HG03045 (cell line): ENCODE measurements at regions not wholly inside any gene's neighbourhood (a gene's known extent, or its start where the extent isn't known, plus 50 kb on each side); places are given as distances from the start of the nearest gene placed in this dataset.

Experiments used
- ATAC-seq: cut with Tn5 transposase; IDR thresholded peaks from one replicate; pipeline ENCODE4 v1.9.1; 2021; ENCODE audit warnings: mild to moderate bottlenecking, moderate library complexity; ENCODE audit not compliant: unreplicated experiment

DNA sequence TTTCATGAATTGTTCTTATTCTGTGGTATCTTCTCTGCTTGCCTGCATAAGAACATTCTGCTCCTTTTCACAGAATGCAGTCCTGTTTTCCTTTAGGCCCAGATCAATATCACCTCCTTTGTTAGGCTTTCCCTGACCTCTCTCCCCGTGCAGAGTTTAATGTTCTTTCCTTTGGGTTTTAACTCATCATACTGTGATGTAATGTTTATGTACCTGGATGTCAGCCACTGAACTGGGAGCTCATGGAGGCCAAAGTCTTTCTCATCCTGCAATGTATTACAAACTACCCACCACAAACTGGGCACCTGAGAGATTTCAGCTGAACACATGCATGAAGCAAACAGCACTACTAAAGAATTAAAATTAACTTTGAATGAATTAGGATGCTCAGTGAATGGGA, 192.8 kb upstream of the RORA start:
- ATAC-seq, result no peak

- ATAC-seq, result no peak
Observed at GRCh38 chr15:61421470-61421869, 192.4 kb upstream of the RORA start.

GRCh38 chr15:61420546-61420945, 191.4 kb upstream of the RORA start:
- no peak for ATAC-seq

- no peak for ATAC-seq
Observed at GRCh38 chr15:61415617-61416120, 186.6 kb upstream of the RORA start.

- no peak for ATAC-seq
Observed at GRCh38 chr15:61411902-61412510, 182.9 kb upstream of the RORA start.

GRCh38 chr15:61410662-61411061, 181.6 kb upstream of the RORA start:
- no peak for ATAC-seq

DNA sequence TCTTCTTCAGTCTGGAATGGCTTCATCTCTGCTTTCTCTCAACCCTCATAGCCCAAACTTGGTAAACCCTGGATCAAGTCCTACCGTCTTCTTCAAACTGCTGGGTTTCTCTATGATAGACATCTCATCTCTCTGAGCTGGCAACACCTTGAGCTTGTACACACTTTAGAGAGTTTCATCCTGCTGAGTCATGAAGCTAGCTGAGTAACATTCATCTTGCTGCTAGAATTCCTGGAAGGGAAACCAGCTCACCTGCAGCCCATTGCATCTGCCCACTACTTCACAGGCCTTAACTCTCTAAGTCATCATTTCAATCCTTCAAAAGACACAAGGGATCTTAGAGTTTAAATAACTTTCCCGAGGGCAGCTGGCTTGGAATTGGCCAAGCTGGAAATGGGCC, 175.5 kb upstream of the RORA start:
- no peak for ATAC-seq

- no peak for ATAC-seq
Observed at GRCh38 chr15:61403884-61404283, 174.8 kb upstream of the RORA start.

- ATAC-seq, result no peak
Observed at GRCh38 chr15:61401903-61402698, 173.0 kb upstream of the RORA start.

DNA sequence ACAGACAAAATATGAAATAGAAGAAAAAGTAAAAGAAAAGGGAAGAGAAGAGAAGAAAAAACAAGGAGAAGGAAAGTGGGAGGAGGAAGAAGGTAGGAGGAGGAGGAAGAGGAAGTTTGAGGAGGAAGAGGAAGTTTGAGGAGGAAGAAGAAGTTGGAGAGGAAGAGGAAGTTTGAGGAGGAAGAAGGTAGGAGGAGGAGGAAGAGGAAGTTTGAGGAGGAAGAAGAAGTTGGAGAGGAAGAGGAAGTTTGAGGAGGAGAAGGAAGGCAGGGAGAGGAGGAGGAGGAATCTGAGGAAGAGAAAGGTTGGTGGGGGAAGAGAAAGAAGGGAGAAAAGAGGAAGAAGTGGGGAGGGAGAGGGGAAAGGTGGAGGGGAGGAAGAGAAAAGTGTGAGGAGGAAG, 169.2 kb upstream of the RORA start:
- ATAC-seq, result no peak

- ATAC-seq, result no peak
Observed at GRCh38 chr15:61396235-61396919, 167.3 kb upstream of the RORA start.

DNA sequence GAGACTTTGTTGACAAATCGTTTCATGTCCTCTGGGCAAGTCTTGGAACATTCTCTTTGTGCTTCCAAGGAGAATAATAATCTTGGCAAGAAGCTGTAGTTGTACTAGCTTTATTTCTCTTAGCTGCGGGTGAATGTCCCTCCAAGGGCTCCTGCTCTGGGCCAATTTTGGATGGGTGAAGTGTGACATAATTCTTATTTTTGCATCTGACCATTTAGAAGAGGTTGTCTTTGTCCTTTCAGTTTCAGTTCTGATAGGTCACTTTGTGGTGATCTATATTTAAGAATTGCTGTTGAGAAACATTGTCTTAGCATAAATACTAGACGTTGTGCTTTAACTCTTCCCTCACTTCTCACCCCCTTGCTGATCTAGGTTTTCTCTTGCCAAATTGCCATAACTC, 164.8 kb upstream of the RORA start:
- no peak for ATAC-seq

- no peak for ATAC-seq
Observed at GRCh38 chr15:61393524-61393923, 164.4 kb upstream of the RORA start.

DNA sequence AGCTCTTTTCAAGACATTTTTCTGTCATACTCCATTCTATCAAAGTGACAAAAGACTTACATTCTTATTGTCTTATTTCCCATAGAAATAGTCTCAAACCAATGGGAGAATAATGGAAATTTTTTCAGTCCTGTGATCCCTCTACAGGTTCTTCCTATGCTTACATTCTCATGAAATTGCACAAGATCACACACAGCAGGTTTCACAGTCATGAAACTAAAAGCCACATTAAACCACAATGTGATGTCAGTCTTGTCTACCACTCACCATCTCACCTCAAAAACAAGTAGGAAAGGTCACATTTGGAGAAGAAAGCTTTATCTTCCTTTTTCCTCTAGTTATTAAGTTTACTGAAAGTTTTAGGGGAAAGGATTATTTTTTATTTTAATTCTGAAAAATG, 161.0 kb upstream of the RORA start:
- ATAC-seq, result no peak

DNA sequence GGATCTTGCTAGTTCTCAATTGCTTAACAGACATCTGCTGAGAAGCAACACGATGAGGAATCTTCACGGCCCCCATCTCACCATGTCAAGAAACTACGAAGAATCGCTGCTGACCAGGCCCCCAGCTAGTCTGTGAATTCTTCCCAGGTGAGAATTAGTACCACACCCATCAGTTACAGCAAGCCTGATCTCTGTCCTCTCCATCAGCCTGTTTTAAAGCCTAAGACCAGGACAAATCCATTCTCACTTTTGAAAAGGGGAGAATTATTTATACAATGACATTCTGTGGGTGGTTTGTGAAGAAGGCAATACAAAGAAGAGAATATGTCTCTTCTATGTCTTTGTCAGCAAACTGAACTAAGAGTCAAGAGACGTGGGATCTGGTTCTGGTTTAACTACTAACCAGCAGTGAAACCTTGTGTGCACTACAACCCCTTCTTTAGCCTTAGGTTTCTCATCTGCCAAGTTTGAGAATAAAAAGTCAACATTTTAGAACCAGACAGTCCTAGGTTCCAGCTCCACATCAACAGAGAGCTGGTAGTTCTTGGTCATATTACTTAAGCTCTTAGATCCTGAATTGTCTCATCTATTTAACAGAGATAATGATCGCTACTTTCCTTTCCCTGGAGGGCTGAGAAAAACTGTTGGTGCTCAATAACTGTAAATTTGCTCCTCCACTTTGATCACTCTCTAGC, 160.4 kb upstream of the RORA start:
- ATAC-seq, result no peak

DNA sequence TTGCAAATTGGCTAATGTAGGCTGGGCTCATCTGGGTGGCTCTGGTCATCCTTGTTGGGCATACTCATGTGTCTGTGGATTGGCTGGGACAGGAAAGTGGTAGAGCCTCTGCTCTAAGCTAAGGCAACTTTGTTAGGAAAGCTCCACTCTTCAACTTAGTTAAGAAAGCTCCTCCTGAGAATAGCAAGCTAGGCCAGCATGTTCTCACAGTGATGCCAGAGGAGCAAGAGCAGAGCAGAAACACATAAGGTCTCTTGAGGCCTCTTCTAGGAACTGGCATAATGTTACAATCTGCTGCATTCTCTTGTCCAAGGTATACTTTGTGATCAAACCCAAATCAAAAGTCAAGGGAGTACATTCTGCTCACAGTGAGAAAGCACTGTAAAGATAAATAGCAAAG, 158.6 kb upstream of the RORA start:
- no peak for ATAC-seq

DNA sequence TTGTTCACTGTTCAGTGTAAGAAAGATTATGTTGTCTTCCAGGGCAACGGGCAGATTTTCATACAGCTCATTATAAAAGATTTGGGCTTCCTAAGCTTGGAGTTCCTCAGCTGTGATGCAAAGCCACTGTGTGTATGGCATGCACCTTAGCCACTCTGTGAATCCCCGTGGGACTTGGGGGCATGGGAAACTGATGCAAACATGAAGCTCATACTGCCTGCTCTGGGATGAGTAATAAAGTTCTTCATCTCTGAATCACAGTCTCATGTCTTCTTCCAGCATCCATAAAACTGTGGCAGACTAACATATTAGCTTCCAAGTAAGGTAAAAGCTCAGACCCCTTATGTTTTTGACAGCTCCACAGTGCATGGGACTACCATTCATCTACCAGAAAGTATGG, 154.3 kb upstream of the RORA start:
- no peak for ATAC-seq

DNA sequence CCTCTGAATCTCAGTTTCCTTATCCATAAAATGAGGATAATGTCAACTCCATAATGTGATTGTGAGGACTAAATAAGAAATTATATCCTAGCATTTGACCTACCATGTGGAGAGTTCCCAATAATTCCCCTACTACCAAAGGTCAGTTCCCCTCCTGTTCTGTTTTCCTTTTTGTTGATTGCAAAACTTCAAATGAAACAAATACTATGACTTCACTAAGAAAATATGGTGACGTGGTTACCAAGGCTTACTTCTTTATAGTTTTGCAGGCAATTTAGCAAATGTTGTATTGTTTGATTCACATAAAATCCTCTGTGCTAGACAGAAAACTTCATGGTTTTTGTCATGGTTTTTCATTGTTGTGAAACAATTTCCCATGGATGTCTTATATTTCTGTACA, 153.8 kb upstream of the RORA start:
- ATAC-seq, result no peak

- ATAC-seq, result no peak
Observed at GRCh38 chr15:61381501-61381900, 152.4 kb upstream of the RORA start.

DNA sequence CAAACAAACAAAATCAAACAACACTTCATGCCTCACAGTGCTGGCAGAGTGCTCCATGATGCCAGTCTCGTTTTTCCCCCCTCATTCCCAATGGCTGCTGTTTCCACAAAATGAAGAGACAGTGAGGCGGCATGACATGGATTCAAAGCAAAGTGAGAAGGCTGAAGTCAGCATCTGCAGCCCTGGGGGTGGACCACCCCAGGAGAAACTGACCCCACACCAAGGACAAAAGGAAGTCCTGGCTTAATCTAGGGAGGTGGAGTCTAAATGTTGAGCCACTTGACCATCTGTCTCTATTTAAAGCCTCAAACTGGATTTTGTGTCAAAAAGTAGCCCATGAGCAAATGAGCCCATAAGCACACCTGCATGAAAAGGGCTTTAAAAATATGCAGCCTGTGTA, 151.2 kb upstream of the RORA start:
- ATAC-seq, result no peak

GRCh38 chr15:61379005-61379404, 149.9 kb upstream of the RORA start:
- ATAC-seq, result no peak
